ENCODE measurements at regions not wholly inside any gene's neighbourhood (a gene's known extent, or its start where the extent isn't known, plus 50 kb on each side); places are given as distances from the start of the nearest gene placed in this dataset.

DNA sequence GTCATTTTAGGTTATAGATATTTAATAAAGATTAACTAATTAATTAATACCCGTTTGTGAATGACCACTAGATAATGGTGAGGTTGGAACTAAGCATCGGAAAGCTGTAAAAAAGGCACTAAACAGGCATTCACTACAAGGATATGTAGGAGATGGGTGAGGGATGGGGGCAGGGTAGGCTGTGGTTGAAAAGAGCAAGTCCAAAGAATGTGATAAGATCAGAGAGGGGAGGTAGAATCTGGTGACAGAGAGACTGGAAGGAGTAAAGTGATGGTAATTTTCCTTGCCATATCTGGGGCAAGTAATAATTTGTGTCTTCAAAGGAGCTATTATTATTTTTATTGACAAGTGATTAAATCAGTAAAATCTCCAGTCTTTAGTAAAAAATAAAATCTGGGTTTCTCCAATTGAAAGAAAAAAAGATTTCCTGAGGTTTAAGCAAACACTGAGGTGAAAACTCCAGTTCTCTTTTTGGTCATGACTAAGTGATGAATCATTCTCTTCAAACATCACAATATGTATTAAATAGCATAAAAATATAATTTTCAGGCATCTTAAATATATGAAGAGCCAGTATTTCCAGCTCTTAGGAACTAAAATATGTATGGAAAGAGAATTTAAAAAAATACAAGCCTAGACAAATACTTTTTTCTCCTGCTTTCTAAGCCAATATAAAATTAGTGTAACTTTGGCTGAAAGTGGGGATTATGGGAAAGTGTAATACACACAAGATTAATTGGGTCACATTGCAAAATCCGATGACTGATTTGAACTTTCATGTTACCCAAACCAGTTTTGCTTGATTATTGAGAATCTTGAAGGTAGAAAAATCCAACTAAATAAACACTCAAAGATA, 259.1 kb upstream of the RBMS1 start:
- no peak for TF ChIP-seq POLR2A (IDR thresholded peaks at IDR 0.05)
- TF ChIP-seq, protein P1, sequence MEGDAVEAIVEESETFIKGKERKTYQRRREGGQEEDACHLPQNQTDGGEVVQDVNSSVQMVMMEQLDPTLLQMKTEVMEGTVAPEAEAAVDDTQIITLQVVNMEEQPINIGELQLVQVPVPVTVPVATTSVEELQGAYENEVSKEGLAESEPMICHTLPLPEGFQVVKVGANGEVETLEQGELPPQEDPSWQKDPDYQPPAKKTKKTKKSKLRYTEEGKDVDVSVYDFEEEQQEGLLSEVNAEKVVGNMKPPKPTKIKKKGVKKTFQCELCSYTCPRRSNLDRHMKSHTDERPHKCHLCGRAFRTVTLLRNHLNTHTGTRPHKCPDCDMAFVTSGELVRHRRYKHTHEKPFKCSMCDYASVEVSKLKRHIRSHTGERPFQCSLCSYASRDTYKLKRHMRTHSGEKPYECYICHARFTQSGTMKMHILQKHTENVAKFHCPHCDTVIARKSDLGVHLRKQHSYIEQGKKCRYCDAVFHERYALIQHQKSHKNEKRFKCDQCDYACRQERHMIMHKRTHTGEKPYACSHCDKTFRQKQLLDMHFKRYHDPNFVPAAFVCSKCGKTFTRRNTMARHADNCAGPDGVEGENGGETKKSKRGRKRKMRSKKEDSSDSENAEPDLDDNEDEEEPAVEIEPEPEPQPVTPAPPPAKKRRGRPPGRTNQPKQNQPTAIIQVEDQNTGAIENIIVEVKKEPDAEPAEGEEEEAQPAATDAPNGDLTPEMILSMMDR (IDR thresholded peaks at IDR 0.05), result no peak
